HG02973 (cell line): ENCODE measurements at regions not wholly inside any gene's neighbourhood (a gene's known extent, or its start where the extent isn't known, plus 50 kb on each side); places are given as distances from the start of the nearest gene placed in this dataset.
"Not testable (repeated sequence)": the region's sequence is repeated elsewhere in the genome, so short reads cannot be mapped to it uniquely, and the experiment has no call there.

ENCODE experiments used
- ATAC-seq: cut with Tn5 transposase; IDR thresholded peaks from one replicate; pipeline ENCODE4 v1.9.1; 2021; ENCODE audit warnings: moderate library complexity; ENCODE audit not compliant: unreplicated experiment

- ATAC-seq, result no peak
Measured at GRCh38 chr7:83882551-83882950, 233.6 kb upstream of the SEMA3E start.

GRCh38 chr7:83879063-83879462, 230.1 kb upstream of the SEMA3E start:
- ATAC-seq, result no peak

- ATAC-seq, result no peak
Measured at GRCh38 chr7:83878614-83879013, 229.7 kb upstream of the SEMA3E start.

GRCh38 chr7:83876593-83876992, 227.7 kb upstream of the SEMA3E start:
- ATAC-seq, result no peak

- ATAC-seq, result no peak
Measured at GRCh38 chr7:83873459-83873858, 224.5 kb upstream of the SEMA3E start.

- no peak for ATAC-seq
Measured at GRCh38 chr7:83872501-83872900, 223.6 kb upstream of the SEMA3E start.

GRCh38 chr7:83870515-83870914, 221.6 kb upstream of the SEMA3E start:
- ATAC-seq, result no peak

GRCh38 chr7:83866582-83866981, 217.6 kb upstream of the SEMA3E start:
- no peak for ATAC-seq

GRCh38 chr7:83864551-83864950, 215.6 kb upstream of the SEMA3E start:
- ATAC-seq, result no peak

GRCh38 chr7:83863906-83864305, 215.0 kb upstream of the SEMA3E start:
- ATAC-seq, result no peak

- no peak for ATAC-seq
Measured at GRCh38 chr7:83861876-83862275, 212.9 kb upstream of the SEMA3E start.

- ATAC-seq, result no peak
Measured at GRCh38 chr7:83859827-83860226, 210.9 kb upstream of the SEMA3E start.

- no peak for ATAC-seq
Measured at GRCh38 chr7:83857691-83858090, 208.8 kb upstream of the SEMA3E start.

GRCh38 chr7:83856094-83856493, 207.2 kb upstream of the SEMA3E start:
- no peak for ATAC-seq

GRCh38 chr7:83852136-83852535, 203.2 kb upstream of the SEMA3E start:
- no peak for ATAC-seq

- no peak for ATAC-seq
Measured at GRCh38 chr7:83851551-83851950, 202.6 kb upstream of the SEMA3E start.

- ATAC-seq, result no peak
Measured at GRCh38 chr7:83850941-83851340, 202.0 kb upstream of the SEMA3E start.

GRCh38 chr7:83850125-83850524, 201.2 kb upstream of the SEMA3E start:
- no peak for ATAC-seq

GRCh38 chr7:83849131-83849530, 200.2 kb upstream of the SEMA3E start:
- ATAC-seq, result no peak

- no peak for ATAC-seq
Measured at GRCh38 chr7:83842894-83843293, 194.0 kb upstream of the SEMA3E start.

GRCh38 chr7:83837683-83838082, 188.7 kb upstream of the SEMA3E start:
- ATAC-seq, result no peak

GRCh38 chr7:83836028-83836427, 187.1 kb upstream of the SEMA3E start:
- no peak for ATAC-seq

- no peak for ATAC-seq
Measured at GRCh38 chr7:83835424-83835823, 186.5 kb upstream of the SEMA3E start.

- ATAC-seq, result not testable (repeated sequence)
Measured at GRCh38 chr7:83833721-83834120, 184.8 kb upstream of the SEMA3E start.
